Mucosa of rectum (tissue), 2 donors: ENCODE measurements at regions not wholly inside any gene's neighbourhood (a gene's known extent, or its start where the extent isn't known, plus 50 kb on each side); places are given as distances from the start of the nearest gene placed in this dataset.

ENCODE experiments used
- H3K27ac ChIP-seq, 2 donors: one replicate each; pipeline ENCODE4 v1.7.0; 2013; ENCODE audit warnings: inconsistent platforms in 2 of 2, low read depth in 2 of 2, low read length in 2 of 2
- H3K27me3 ChIP-seq, 2 donors: one replicate each; pipeline ENCODE4 v1.7.0; 2013; ENCODE audit warnings: low read length in 2 of 2; ENCODE audit not compliant: control insufficient read depth in 2 of 2, insufficient read depth in 2 of 2
- H3K36me3 ChIP-seq, 2 donors: one replicate each; pipeline ENCODE4 v1.7.0; 2013; ENCODE audit warnings: low read length in 2 of 2; ENCODE audit not compliant: control insufficient read depth in 2 of 2, insufficient read depth in 2 of 2
- H3K4me1 ChIP-seq, 2 donors: one replicate each; pipeline ENCODE4 v1.7.0; 2013; ENCODE audit warnings: low read length in 2 of 2, mild to moderate bottlenecking in 1 of 2; ENCODE audit not compliant: control insufficient read depth in 2 of 2, insufficient read depth in 2 of 2
- H3K4me3 ChIP-seq, 2 donors: one replicate each; pipeline ENCODE4 v1.7.0; 2013; ENCODE audit warnings: low read length in 2 of 2
- H3K9ac ChIP-seq, 2 donors: one replicate each; pipeline ENCODE4 v1.7.0; 2013; ENCODE audit warnings: low read length in 2 of 2, low read depth in 1 of 2, mild to moderate bottlenecking in 1 of 2
- H3K9me3 ChIP-seq, 2 donors: one replicate each; pipeline ENCODE4 v1.7.0; 2013; ENCODE audit warnings: low read length in 2 of 2; ENCODE audit not compliant: control insufficient read depth in 2 of 2
- donor health status: healthy.
- donor health status: Normal muscosa, but diverticular disease.

DNA sequence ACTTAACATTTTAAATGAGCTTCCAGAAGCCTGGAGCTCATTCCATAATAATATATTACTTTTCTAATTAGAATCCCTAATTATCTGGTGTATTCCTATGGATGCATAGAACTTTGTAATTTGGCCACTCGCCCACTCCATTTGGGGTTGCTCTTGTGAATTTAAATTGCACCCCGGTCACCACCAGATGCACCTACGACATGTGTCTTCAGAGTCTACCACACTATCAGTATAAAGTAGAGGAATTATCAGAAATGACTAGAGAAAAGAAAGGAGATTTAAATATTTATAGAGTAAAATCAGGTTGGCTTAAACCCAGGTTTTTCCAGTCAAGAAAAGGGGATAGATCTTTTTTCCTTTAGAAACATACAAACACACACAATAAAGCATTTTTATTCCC is 145.8 kb upstream of the DCN start:
- Histone ChIP-seq H3K36me3 (no peaks in the 10 kb centered on the region), H3K27ac (no peak overlapping the region), H3K4me1 (no peaks in the 10 kb centered on the region), H3K9me3 (no peaks in the 10 kb centered on the region), H3K4me3 (no peak overlapping the region), H3K27me3 (no peaks in the 10 kb centered on the region), H3K9ac (no peak overlapping the region)

DNA sequence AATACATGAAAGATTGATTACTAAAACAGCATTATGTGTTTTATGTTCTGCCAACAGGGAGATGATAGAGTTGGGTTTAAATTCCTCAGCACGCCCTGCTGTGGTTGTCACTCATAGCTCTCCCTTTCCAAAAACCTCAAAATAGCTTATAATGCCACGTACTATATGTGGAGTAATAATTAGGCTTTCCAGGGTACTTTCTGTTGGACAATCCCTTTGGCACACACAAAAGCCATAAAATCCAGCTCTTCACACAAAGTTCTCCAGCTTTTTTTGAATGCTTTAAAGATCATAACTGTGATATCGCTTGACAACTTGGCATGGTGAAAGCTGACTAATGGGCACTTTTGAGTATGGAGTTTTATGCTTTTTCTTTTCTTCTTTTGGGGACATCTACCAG is 145.3 kb upstream of the DCN start:
- Histone ChIP-seq H3K9ac (no peak overlapping the region), H3K4me3 (no peak overlapping the region), H3K36me3 (no peaks in the 10 kb centered on the region), H3K27me3 (no peaks in the 10 kb centered on the region), H3K9me3 (no peaks in the 10 kb centered on the region), H3K4me1 (no peaks in the 10 kb centered on the region), H3K27ac (no peak overlapping the region)

DNA sequence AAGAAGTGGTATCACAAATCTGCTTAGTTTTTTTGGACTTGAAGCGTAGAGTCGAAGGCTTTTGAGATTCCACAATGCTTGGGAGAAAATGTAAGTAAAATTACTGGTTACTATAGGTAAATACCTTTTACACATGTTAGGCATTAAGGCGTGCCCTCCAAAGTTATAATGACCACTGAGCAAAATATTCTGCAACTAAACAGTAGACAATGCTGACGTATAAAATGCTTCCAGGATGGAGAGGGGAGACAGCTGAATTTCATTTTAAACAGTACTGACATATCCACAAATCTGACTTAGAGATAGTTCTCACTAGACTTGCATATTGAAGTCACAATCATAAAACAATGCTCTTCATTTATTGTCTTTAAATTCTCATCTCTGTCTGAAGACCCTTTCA is 144.5 kb upstream of the DCN start:
- Histone ChIP-seq H3K36me3 (no peaks in the 10 kb centered on the region), H3K27me3 (no peaks in the 10 kb centered on the region), H3K4me1 (no peaks in the 10 kb centered on the region), H3K9ac (no peak overlapping the region), H3K27ac (no peak overlapping the region), H3K9me3 (no peaks in the 10 kb centered on the region), H3K4me3 (no peak overlapping the region)

DNA sequence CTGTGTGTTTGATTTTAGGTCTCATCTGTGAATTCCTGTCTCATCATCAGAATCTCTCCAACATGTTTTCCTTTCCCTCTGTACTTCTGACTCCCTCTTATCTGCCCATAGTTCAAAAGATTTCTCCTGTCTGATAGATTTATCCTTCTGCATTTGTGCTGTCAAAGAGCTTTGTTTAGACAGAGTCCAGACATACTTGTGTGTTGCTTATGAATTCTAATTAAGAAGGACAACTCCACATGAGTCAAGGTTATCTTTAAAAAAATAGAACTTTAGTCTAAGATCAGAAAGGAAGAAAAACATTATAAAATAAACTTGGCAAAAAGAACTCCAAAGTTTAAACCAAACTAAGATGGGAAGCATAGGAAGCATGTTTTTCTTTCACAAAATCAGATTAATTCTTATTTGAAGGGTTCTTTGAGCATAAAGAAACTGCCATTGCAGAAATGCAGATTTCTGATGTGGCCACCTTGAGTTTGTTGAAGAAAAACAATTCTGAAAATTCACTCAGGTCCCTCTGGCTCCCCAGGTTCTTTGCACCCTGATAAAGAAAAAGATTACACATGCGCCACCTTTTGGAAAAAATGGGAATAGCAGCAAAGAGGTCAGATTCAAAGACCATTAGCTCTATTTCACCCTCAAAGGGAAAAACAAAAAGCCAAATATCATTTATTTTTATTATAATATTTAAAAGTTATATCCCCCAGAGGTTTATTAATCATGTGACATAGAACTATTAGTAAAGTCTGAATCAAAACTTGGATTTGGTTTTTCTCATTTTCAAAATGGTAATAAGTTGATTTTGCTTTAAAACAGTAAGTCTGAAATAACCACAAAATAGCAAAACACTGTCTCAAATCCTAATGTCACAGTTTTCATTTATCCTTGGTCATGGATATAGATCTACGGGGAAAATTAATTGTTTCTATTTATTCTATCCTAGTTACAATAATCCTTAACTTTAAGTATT is 143.7 kb upstream of the DCN start:
- Histone ChIP-seq H3K27ac (no peak overlapping the region), H3K36me3 (no peaks in the 10 kb centered on the region), H3K4me1 (no peaks in the 10 kb centered on the region), H3K27me3 (no peaks in the 10 kb centered on the region), H3K4me3 (no peak overlapping the region), H3K9ac (no peak overlapping the region), H3K9me3 (no peaks in the 10 kb centered on the region)

DNA sequence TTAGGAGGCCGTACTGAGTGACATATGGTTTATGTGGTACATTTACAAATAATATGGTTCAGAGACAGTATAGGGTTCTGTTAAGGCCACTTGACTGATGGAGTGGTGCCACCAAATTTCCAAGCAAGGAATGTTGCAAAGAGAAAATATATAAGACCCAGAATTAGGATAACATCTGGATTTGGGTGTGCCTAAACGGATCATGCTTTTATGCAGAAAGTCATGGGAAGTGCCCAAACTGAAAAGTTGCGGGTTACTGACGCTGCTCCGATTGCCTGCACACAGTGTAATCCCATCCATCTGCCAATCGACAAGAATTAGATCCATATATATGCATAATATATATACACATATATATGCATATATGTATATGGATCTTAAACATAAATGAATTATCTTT is 138.4 kb upstream of the DCN start:
- H3K36me3 ChIP-seq = no peaks in the 10 kb centered on the region
- no peak overlapping the region for H3K4me3 ChIP-seq
- H3K27me3 ChIP-seq = no peaks in the 10 kb centered on the region
- no peaks in the 10 kb centered on the region for H3K4me1 ChIP-seq
- H3K9me3 ChIP-seq = no peaks in the 10 kb centered on the region
- H3K27ac ChIP-seq = no peak overlapping the region
- H3K9ac ChIP-seq = no peak overlapping the region

DNA sequence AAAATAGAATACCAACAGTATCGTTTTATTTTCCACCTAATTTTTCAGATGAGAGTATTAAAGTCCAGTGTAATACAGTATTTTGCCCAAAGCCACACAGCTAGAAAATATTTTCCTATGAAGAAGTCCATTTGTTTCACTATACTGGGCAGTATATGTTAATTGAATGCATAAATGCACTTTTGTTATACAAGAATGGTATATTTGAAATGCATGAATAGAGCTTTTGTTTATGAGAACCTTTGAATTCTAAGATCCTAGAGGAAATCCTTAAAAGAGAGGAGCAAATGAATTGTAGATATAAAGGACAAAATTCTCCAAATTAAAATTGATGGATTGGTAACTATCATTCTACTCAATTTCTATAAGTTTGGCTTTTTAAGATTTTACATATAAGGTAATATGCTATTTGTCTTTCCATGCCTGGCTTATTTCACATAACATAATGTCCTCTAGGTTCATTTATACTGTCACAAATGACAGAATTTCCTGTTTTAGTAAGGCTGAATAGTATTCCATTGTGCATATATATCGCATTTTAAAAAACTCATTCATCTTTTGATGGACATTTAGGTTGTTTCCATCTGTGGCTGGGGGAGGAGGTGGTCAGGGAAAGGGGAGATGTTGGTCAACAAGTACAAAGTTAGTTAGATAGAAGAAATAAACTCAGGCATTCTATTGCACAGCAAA is 136.6 kb upstream of the DCN start:
- Histone ChIP-seq H3K9ac (no peak overlapping the region), H3K9me3 (no peaks in the 10 kb centered on the region), H3K4me1 (no peaks in the 10 kb centered on the region), H3K27ac (no peak overlapping the region), H3K27me3 (no peaks in the 10 kb centered on the region), H3K4me3 (no peak overlapping the region), H3K36me3 (no peaks in the 10 kb centered on the region)

DNA sequence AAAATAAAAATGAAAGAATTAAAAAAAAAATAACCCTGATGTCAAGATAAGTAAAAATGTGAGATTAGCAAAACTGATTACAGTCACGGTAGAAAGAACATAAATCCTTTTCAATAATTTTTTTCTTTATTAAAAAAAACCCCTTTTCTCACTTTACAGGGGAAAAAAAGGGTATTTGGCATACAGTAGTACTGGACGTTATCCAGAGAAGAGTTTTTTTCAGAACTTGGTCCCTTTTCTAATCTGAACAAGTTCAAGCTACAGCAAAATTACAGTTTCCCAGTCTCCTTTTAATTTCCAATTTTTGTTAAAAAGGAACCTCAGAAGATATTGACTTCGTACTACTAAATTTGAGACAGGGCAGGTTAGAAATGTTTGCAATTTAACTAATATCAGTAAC is 134.7 kb upstream of the DCN start:
- H3K4me1 ChIP-seq = no peaks in the 10 kb centered on the region
- H3K9me3 ChIP-seq = no peaks in the 10 kb centered on the region
- H3K4me3 ChIP-seq = no peak overlapping the region
- H3K36me3 ChIP-seq = no peaks in the 10 kb centered on the region
- H3K27ac ChIP-seq = no peak overlapping the region
- no peak overlapping the region for H3K9ac ChIP-seq
- H3K27me3 ChIP-seq = no peaks in the 10 kb centered on the region

DNA sequence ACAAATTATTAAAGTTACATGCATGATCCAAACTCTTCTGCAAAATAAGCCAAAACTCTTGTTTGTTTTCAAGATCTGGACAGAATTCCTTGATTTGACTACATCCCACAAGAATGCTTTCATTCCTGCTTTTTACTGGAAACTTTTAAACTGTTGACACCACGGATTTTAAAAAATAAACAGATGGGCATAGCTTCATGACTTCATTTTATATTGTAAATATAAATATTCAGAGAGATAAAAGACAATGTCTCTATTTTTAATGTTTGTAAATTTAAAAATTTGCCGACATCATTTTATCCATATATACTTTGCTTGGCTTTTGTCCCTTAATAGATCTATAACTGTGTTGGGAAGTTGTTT is 134.3 kb upstream of the DCN start:
- H3K36me3 ChIP-seq = no peaks in the 10 kb centered on the region
- no peak overlapping the region for H3K4me3 ChIP-seq
- no peaks in the 10 kb centered on the region for H3K4me1 ChIP-seq
- no peak overlapping the region for H3K9ac ChIP-seq
- H3K27me3 ChIP-seq = no peaks in the 10 kb centered on the region
- H3K9me3 ChIP-seq = no peaks in the 10 kb centered on the region
- no peak overlapping the region for H3K27ac ChIP-seq

DNA sequence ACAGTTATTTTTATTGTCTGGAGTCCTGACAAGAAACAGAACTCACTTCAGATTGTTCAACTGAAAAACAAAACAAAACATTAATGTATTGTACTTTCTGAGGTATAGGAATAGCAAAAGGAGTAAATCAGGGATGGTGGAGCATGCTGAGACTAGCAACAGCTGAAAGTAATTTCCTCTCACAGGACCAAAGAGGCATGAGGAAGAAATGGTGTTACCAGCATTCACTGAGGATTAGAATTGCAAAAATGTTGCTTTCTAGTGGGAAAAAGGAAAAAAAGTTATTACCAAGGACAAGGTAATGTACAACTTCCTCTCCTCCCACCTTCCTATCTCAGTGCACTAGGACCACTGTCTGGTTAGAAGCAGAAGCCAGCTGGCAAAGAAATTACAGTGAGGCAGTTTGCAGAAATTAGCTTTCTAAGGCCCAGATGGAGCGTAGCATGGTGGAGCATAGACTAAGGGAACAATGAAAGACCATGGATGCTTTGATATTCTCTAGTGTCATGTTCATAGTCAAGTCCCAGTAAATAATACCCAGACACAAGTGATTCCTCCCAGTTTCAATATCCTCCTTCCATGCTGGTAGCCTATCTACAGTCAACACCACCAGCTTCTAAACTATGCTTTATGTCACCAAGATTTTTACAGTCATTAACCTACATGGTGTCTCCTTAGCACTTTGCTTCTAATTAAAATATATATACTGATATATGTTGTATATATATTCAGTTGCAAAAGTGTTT is 133.7 kb upstream of the DCN start:
- H3K27me3 ChIP-seq = no peaks in the 10 kb centered on the region
- H3K9me3 ChIP-seq = no peaks in the 10 kb centered on the region
- no peaks in the 10 kb centered on the region for H3K36me3 ChIP-seq
- H3K27ac ChIP-seq = no peak overlapping the region
- no peaks in the 10 kb centered on the region for H3K4me1 ChIP-seq
- no peak overlapping the region for H3K4me3 ChIP-seq
- no peak overlapping the region for H3K9ac ChIP-seq

DNA sequence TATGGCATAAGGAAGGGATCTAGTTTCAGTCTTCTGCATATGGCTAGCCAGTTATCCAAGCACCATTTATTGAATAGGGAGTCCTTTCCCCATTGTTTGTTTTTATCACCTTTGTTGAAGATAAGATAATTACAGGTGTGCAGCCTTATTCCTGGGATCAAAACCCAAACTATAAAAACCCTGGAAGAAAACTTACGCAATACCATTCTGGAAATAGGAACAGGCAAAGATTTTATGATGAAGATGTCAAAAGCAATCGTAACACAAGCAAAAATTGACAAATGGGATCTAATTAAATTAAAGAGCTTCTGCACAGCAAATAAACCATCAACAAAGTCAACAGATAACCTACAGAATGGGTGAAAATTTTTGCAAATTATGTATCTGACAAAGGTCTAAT is 128.5 kb upstream of the DCN start:
- no peaks in the 10 kb centered on the region for H3K36me3 ChIP-seq
- H3K9ac ChIP-seq = no peak overlapping the region
- no peaks in the 10 kb centered on the region for H3K4me1 ChIP-seq
- no peaks in the 10 kb centered on the region for H3K27me3 ChIP-seq
- H3K9me3 ChIP-seq = no peaks in the 10 kb centered on the region
- no peak overlapping the region for H3K27ac ChIP-seq
- no peak overlapping the region for H3K4me3 ChIP-seq
